HG03175 (cell line): ENCODE measurements at regions not wholly inside any gene's neighbourhood (a gene's known extent, or its start where the extent isn't known, plus 50 kb on each side); places are given as distances from the start of the nearest gene placed in this dataset.

Experiments used
- ATAC-seq: cut with Tn5 transposase; IDR thresholded peaks from one replicate; pipeline ENCODE4 v1.9.1; 2021; ENCODE audit warnings: mild to moderate bottlenecking, moderate library complexity; ENCODE audit not compliant: unreplicated experiment

- ATAC-seq, result no peak
These were observed 161.7 kb downstream of the KLF12 start for GRCh38 chr13:73972545-73972944.

- no peak for ATAC-seq
These were observed 162.7 kb downstream of the KLF12 start for GRCh38 chr13:73971481-73971880.

GRCh38 chr13:73970421-73971055 is 163.7 kb downstream of the KLF12 start:
- no peak for ATAC-seq

GRCh38 chr13:73967397-73968165 is 166.6 kb downstream of the KLF12 start:
- peak; percentile 100 for ATAC-seq

- ATAC-seq, result no peak
These were observed 167.9 kb downstream of the KLF12 start for GRCh38 chr13:73966331-73966730.

DNA sequence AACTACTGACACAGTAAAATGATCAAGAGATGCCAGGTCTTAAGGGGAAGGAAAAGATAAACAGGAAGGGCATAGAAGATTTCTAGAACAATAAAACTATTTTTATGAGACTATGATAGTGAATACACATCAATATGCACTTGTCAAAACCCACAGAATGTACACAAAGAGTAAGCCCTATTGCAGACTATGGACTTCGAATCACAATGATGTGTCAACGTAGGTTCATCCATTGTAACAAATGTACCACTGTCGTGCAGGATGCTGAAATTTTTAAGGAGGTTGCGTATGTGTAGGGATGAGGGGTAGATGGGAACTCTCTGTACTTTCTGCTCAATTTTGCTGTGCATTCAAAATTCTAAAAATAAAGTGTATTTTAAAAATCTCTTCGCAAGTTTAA is 171.9 kb downstream of the KLF12 start:
- ATAC-seq, result no peak

DNA sequence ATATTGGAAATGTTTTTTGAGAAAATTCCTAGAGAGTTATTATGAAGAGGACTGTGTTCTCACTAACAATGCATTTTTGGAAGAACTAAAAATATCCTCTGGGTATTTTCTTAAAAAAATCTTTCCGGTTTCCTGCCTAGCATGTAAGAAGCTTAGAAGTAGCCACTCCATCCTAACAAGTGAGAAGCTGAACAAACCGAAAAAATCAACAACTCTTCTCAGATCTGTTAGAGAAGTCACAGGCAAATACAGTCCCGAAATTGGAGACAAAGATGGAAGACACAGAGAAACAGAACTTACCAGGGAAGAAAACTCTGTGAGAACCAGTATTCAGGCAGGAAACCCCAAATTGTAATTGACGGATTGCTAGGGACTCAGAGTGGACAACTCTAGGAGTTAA is 173.0 kb downstream of the KLF12 start:
- ATAC-seq, result no peak

- peak; percentile 74 for ATAC-seq
These were observed 173.7 kb downstream of the KLF12 start for GRCh38 chr13:73960474-73960873.

- no peak for ATAC-seq
These were observed 175.4 kb downstream of the KLF12 start for GRCh38 chr13:73958657-73959397.

- no peak for ATAC-seq
These were observed 176.3 kb downstream of the KLF12 start for GRCh38 chr13:73957889-73958288.

DNA sequence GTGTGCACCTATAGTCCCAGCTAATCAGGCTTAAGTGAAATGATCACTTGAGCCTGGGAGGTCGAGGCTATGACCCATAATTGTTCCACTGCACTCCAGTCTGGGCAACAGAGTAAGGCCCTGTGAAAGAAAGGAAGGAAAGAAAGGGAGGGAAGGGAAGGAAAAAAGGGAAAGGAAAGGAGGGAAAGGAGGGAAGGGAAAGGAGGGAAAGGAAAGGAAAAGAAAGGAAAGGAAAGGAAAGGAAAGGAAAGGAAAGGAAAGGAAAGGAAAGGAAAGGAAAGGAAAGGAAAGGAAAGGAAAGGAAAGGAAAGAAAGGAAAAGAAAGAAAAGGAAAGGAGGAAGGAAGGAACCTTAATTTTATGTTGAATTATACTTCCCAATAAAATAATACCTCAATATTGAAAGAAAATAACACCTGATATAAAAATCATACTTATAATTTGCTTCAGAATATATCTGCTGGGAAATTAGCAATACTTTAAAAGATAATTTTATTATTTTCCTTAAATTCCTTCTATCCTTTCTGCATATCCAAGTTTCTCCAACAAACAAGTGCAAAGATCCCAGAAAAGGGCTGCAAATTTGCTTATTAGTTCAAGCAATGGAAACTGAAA is 177.3 kb downstream of the KLF12 start:
- no peak for ATAC-seq

- no peak for ATAC-seq
These were observed 178.2 kb downstream of the KLF12 start for GRCh38 chr13:73955977-73956500.

- ATAC-seq, result peak; percentile 67
These were observed 179.4 kb downstream of the KLF12 start for GRCh38 chr13:73954808-73955207.

GRCh38 chr13:73952648-73953047 is 181.6 kb downstream of the KLF12 start:
- no peak for ATAC-seq

DNA sequence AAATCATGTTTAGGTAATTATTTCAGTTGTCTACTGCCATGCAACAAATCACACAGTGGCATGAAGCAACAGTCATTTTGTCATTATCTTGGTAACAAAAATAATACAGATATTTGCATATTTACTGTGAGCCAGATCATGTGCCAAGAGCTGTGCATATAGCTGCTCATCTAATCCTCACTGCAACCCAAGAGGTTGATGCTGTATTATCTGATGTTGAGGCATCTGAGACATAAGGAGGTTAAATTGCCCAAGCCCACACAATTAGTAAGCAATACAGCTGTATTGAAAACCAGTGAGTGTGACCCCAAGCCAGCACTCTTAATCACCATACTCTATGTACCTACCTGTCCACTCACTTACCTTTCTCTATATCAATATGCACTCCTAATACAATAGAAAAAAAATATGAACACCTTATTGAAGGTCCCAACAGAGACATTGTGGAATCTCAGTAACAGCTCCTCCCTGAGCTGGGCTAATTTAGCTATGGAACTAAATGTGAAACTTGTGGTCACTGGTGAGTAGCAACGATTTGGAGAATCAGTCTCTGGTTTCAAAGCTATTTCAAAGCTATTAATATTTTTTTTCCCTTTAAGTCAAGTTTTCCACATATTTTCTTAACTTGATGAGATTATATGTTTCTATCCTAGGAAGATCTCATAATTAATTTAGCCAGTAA is 185.2 kb downstream of the KLF12 start:
- ATAC-seq, result peak; percentile 53

DNA sequence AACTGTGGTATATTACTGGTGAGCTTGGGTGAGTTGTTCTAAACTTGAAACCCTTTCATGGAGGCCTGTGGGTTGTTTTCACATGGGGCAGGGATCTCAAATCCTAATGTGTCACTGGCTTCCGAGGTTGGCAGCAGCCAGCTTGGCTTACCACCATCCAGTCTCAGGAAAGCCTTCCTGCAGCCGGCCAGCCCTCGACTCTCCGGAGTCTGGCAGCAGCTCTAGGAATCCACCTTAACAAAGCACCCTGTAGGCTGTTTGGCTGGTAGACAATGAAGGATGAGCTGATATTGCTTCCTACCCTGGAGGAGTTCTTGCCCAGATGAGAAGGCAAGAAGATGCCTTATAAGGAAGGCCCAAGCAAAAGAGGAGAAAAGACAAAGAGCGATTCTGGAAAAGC is 188.3 kb downstream of the KLF12 start:
- no peak for ATAC-seq

DNA sequence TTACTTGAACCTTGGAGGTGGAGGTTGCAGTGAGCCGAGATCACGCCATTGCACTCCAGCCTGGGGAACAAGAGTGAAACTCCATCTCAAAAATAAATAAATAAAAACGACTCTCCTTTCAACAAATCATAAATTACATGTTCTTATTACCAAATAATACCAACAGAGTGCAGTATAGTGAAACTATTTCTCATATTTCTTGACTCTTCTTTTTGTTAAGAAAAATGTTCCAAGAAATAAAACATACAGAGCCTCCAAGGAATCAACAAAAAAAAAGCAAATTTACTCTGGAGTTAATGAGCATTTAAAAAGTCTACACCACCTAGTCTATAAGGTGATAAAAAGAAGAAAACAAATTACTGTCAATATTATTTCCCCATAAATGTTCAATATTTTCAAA is 188.8 kb downstream of the KLF12 start:
- no peak for ATAC-seq

- no peak for ATAC-seq
These were observed 190.3 kb downstream of the KLF12 start for GRCh38 chr13:73943965-73944233.

DNA sequence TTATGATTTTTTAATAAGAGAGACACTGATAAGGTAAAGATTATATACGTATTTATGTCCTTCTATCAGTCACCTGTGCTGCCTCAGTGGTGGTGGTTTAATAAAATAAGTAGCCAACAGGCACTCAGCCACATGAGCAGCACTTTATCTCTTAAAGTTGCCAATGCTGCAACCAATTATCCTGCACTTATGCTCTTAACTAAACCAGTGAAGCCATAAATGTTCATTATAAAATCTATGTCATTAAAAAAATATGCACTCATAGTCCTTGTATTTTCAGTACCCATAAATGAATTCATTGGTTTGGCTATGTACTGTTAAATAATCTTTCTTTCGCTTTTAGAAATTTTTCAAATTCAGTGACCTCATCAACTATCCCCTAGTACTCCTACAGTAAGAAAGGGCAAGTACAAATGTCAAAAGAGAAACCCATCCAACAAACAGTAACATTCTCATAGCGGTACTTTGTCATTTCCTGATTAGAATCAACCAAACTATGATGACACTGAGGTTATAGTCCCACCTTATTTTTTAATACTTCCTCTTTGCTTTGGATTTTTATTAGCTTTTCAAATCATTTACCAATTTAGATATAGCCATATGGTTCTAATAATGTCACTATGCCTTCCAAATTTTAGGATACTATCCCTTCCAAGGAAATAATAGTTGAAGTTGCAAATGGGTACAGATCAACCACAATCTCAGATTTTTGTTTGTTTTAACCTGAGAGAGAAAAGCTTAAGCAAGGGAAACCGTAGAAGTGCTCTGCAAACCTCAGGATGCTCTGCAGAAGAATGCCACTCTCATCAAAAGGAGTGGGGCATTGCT is 190.9 kb downstream of the KLF12 start:
- ATAC-seq, result peak; percentile 92

DNA sequence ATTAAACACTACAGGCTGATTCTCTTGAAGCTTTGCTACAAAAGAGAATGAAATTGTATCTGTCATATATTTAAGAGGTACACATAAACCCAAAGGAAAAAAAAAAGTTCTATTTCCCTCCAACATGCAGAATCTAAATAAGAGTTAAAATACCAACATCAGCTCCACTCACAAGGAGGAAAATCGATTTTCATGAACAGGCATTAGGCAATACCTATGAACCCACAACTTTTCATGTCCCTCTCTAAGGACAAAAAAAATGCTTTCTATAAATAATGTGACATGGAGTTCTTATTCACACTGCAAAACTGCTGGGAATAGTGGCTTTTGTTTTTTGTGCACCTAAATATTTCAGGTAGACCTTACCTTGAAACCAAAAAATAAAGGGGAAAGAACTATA is 192.5 kb downstream of the KLF12 start:
- ATAC-seq, result no peak
